HEK293 (cell line): ENCODE measurements at regions not wholly inside any gene's neighbourhood (a gene's known extent, or its start where the extent isn't known, plus 50 kb on each side); places are given as distances from the start of the nearest gene placed in this dataset.

ENCODE experiments used
- CTCF ChIA-PET: fragments of 350-600 bp; formaldehyde crosslinking; extraction: SDS; loops from one replicate; lab custom pipeline; 2021; ENCODE audit warnings: antibody characterized with exemption; lab: Yijun Ruan, JAX
- POLR2A ChIA-PET: fragments of 300-600 bp; formaldehyde crosslinking; extraction: SDS; loops from one replicate; lab custom pipeline; 2020; ENCODE audit warnings: antibody characterized with exemption, inconsistent platforms; lab: Yijun Ruan, JAX
- H3K27ac ChIP-seq: fragments of 200-500 bp; sonication (Bioruptor generic); 2 replicates; pipeline ENCODE4 v1.5.1; 2014; ENCODE audit warnings: low read depth, low read length, control low read depth, inconsistent platforms; ENCODE audit errors: extremely low read depth
- H3K36me3 ChIP-seq, 2 experiments: fragments of 200-500 bp in 1 of 2; sonication (Bioruptor generic) in 1 of 2; 1 replicate in 1 of 2; 2 replicates in 1 of 2; pipeline ENCODE4 v1.5.1; 2014 to 2017; ENCODE audit warnings: inconsistent platforms in 2 of 2, low read length in 2 of 2; ENCODE audit not compliant: control insufficient read depth in 2 of 2, insufficient read depth in 1 of 2
- H3K4me1 ChIP-seq: fragments of 200-500 bp; sonication (Bioruptor generic); 2 replicates; pipeline ENCODE4 v1.5.1; 2014; ENCODE audit warnings: mild to moderate bottlenecking, low read length, inconsistent platforms; ENCODE audit not compliant: control insufficient read depth, insufficient read depth
- H3K4me3 ChIP-seq: 2 replicates; pipeline ENCODE4 v1.5.1; 2011; ENCODE audit warnings: low read depth, mild to moderate bottlenecking, control low read depth, low read length, moderate library complexity
- H3K9me3 ChIP-seq: fragments of 200-500 bp; sonication (Bioruptor generic); 2 replicates; pipeline ENCODE4 v1.5.1; 2014; ENCODE audit warnings: low read depth, low read length, inconsistent platforms; ENCODE audit not compliant: control insufficient read depth, insufficient read depth
- BCL11A ChIP-seq: fragments of 450-650 bp; formaldehyde crosslinking; IDR thresholded peaks from 2 replicates; pipeline ENCODE4 v1.5.1; 2016; ENCODE audit warnings: low read depth, missing biosample characterization, missing genetic modification characterization
- KLF1 ChIP-seq: fragments of 450-650 bp; formaldehyde crosslinking; IDR thresholded peaks from 2 replicates; pipeline ENCODE4 v1.5.1; 2016; ENCODE audit warnings: missing biosample characterization, missing genetic modification characterization
- OVOL3 ChIP-seq: fragments of 450-650 bp; formaldehyde crosslinking; IDR thresholded peaks from 2 replicates; pipeline ENCODE4 v1.5.1; 2016; ENCODE audit warnings: missing biosample characterization, missing genetic modification characterization
- SCRT1 ChIP-seq: fragments of 450-650 bp; formaldehyde crosslinking; IDR thresholded peaks from 2 replicates; pipeline ENCODE4 v1.5.1; 2016; ENCODE audit warnings: missing biosample characterization, missing genetic modification characterization, borderline replicate concordance
- TSHZ1 ChIP-seq: fragments of 450-650 bp; formaldehyde crosslinking; IDR thresholded peaks from 2 replicates; pipeline ENCODE4 v1.5.1; 2016; ENCODE audit warnings: missing biosample characterization, missing genetic modification characterization, borderline replicate concordance
- ZBTB48 ChIP-seq: fragments of 450-650 bp; formaldehyde crosslinking; IDR thresholded peaks from 2 replicates; pipeline ENCODE4 v1.5.1; 2016; ENCODE audit warnings: missing biosample characterization, missing genetic modification characterization
- ZBTB7A ChIP-seq: fragments of 450-650 bp; formaldehyde crosslinking; IDR thresholded peaks from 2 replicates; pipeline ENCODE4 v1.5.1; 2016; ENCODE audit warnings: low read depth, missing biosample characterization, missing genetic modification characterization
- ZFP41 ChIP-seq: fragments of 450-650 bp; formaldehyde crosslinking; IDR thresholded peaks from 2 replicates; pipeline ENCODE4 v1.5.1; 2016; ENCODE audit warnings: missing biosample characterization, missing genetic modification characterization, borderline replicate concordance
- ZNF157 ChIP-seq: fragments of 450-650 bp; formaldehyde crosslinking; IDR thresholded peaks from 2 replicates; pipeline ENCODE4 v1.5.1; 2016; ENCODE audit warnings: missing biosample characterization, missing genetic modification characterization
- ZNF221 ChIP-seq: fragments of 450-650 bp; formaldehyde crosslinking; IDR thresholded peaks from 2 replicates; pipeline ENCODE4 v1.5.1; 2017; ENCODE audit warnings: missing biosample characterization, missing genetic modification characterization, borderline replicate concordance
- ZNF274 ChIP-seq, 2 experiments: fragments of 200-500 bp in 1 of 2; fragments of 450-650 bp in 1 of 2; sonication (Bioruptor generic) in 1 of 2; formaldehyde crosslinking in 1 of 2; IDR thresholded peaks; 2 replicates each; pipeline versions ENCODE4 v1.5.1 to v1.6.1; 2014 to 2016; ENCODE audit warnings: borderline replicate concordance in 1 of 2, inconsistent platforms in 1 of 2, low read length in 1 of 2, missing biosample characterization in 1 of 2, missing genetic modification characterization in 1 of 2
- ZNF302 ChIP-seq: fragments of 450-650 bp; formaldehyde crosslinking; IDR thresholded peaks from 2 replicates; pipeline ENCODE4 v1.5.1; 2016; ENCODE audit warnings: missing biosample characterization, missing genetic modification characterization, low read depth
- ZNF324 ChIP-seq: fragments of 450-650 bp; formaldehyde crosslinking; IDR thresholded peaks from 2 replicates; pipeline ENCODE4 v1.5.1; 2016; ENCODE audit warnings: missing biosample characterization, missing genetic modification characterization
- ZNF350 ChIP-seq: fragments of 450-650 bp; formaldehyde crosslinking; IDR thresholded peaks from 2 replicates; pipeline ENCODE4 v1.5.0; 2017; ENCODE audit warnings: missing biosample characterization, mild to moderate bottlenecking, missing genetic modification characterization
- ZNF394 ChIP-seq: fragments of 450-650 bp; formaldehyde crosslinking; IDR thresholded peaks from 2 replicates; pipeline ENCODE4 v1.5.1; 2016; ENCODE audit warnings: missing biosample characterization, missing genetic modification characterization, mild to moderate bottlenecking, moderate library complexity, borderline replicate concordance
- ZNF433 ChIP-seq: fragments of 450-650 bp; formaldehyde crosslinking; IDR thresholded peaks from 2 replicates; pipeline ENCODE4 v1.5.1; 2016; ENCODE audit warnings: missing biosample characterization, missing genetic modification characterization, low read depth
- ZNF560 ChIP-seq: fragments of 450-650 bp; formaldehyde crosslinking; IDR thresholded peaks from 2 replicates; pipeline ENCODE4 v1.5.1; 2017; ENCODE audit warnings: missing biosample characterization, missing genetic modification characterization, borderline replicate concordance
- ZNF585B ChIP-seq: fragments of 450-650 bp; formaldehyde crosslinking; IDR thresholded peaks from 2 replicates; pipeline ENCODE4 v1.5.1; 2016; ENCODE audit warnings: missing biosample characterization, missing genetic modification characterization
- ZNF610 ChIP-seq: fragments of 450-650 bp; formaldehyde crosslinking; IDR thresholded peaks from 2 replicates; pipeline ENCODE4 v1.5.1; 2016; ENCODE audit warnings: missing biosample characterization, missing genetic modification characterization, borderline replicate concordance
- ZNF658 ChIP-seq: fragments of 450-650 bp; formaldehyde crosslinking; IDR thresholded peaks from 2 replicates; pipeline ENCODE4; 2016; ENCODE audit warnings: missing biosample characterization, missing genetic modification characterization
- ZNF707 ChIP-seq: fragments of 450-650 bp; formaldehyde crosslinking; IDR thresholded peaks from 2 replicates; pipeline ENCODE4 v1.5.1; 2016; ENCODE audit warnings: missing biosample characterization, missing genetic modification characterization
- ZNF792 ChIP-seq: fragments of 450-650 bp; formaldehyde crosslinking; IDR thresholded peaks from 2 replicates; pipeline ENCODE4 v1.5.1; 2016; ENCODE audit warnings: missing biosample characterization, missing genetic modification characterization
- ZSCAN18 ChIP-seq: fragments of 450-650 bp; formaldehyde crosslinking; IDR thresholded peaks from 2 replicates; pipeline ENCODE4 v1.5.1; 2016; ENCODE audit warnings: missing biosample characterization, missing genetic modification characterization
- ZSCAN23 ChIP-seq: fragments of 450-650 bp; formaldehyde crosslinking; IDR thresholded peaks from 2 replicates; pipeline ENCODE4 v1.5.1; 2016; ENCODE audit warnings: missing biosample characterization, missing genetic modification characterization
- ZSCAN30 ChIP-seq: fragments of 450-650 bp; IDR thresholded peaks from 2 replicates; pipeline ENCODE4 v1.5.1; 2018; ENCODE audit warnings: missing biosample characterization, mild to moderate bottlenecking, missing genetic modification characterization, moderate library complexity
- TF ChIP-seq, protein P1 (sequence below): fragments of 450-650 bp; formaldehyde crosslinking; IDR thresholded peaks from 2 replicates; pipeline ENCODE4 v1.5.1; 2016; ENCODE audit warnings: missing biosample characterization, missing genetic modification characterization
- TF ChIP-seq, protein P2 (sequence below): fragments of 450-650 bp; formaldehyde crosslinking; IDR thresholded peaks from 2 replicates; pipeline ENCODE4 v1.5.1; 2017; ENCODE audit warnings: missing biosample characterization, missing genetic modification characterization
- TF ChIP-seq, protein P3 (sequence below): fragments of 450-650 bp; formaldehyde crosslinking; IDR thresholded peaks from 2 replicates; pipeline ENCODE4 v1.5.1; 2016; ENCODE audit warnings: missing biosample characterization, missing genetic modification characterization

DNA sequence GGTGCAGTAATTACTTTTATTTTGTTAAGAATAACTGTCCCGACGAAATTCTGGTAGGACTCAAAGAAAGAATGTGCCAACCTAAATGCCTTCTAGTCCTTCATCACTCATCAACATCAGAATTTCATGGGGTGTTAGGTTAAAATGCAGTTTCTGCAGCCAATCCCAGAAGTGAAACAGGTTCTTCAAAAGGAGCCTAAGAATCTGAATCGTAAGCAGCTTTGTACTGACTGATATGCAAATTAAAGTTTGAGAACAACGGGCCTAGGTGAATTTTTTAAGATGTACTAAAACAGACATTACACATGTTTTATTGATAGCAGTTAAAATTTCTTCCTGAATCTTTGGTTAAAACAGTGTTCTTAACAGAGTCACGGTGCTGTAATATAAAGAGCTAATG is 140.3 kb upstream of the ZC3H15 start:
- Histone ChIP-seq H3K9me3 (no peaks in the 10 kb centered on the region), H3K4me1 (no peaks in the 10 kb centered on the region), H3K36me3 (no peaks in the 10 kb centered on the region), H3K27ac (no peak overlapping the region), H3K4me3 (no peak overlapping the region)
- CTCF ChIA-PET: no interaction called here
- POLR2A ChIA-PET: no interaction called here
- TF ChIP-seq ZSCAN30 (tag by site-specific recombination) (no peak), OVOL3 (tag by site-specific recombination) (no peak), ZNF350 (tag by site-specific recombination) (no peak), ZNF707 (tag by site-specific recombination) (no peak), ZNF433 (tag by site-specific recombination) (no peak), ZNF302 (no peak), ZNF585B (tag by site-specific recombination) (no peak), ZNF658 (tag by site-specific recombination) (no peak), ZSCAN23 (tag by site-specific recombination) (no peak), TSHZ1 (tag by site-specific recombination) (no peak), ZBTB48 (tag by site-specific recombination) (no peak), BCL11A (tag by site-specific recombination) (no peak), ZNF221 (no peak), ZNF324 (tag by site-specific recombination) (no peak)
- TF ChIP-seq, protein P1, sequence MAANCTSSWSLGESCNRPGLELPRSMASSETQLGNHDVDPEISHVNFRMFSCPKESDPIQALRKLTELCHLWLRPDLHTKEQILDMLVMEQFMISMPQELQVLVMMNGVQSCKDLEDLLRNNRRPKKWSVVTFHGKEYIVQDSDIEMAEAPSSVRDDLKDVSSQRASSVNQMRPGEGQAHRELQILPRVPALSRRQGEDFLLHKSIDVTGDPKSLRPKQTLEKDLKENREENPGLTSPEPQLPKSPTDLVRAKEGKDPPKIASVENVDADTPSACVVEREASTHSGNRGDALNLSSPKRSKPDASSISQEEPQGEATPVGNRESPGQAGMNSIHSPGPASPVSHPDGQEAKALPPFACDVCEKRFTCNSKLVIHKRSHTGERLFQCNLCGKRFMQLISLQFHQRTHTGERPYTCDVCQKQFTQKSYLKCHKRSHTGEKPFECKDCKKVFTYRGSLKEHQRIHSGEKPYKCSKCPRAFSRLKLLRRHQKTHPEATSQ (tag by site-specific recombination): no peak

- H3K9me3 ChIP-seq: no peaks in the 10 kb centered on the region
- no peak overlapping the region for H3K4me3 ChIP-seq
- H3K4me1 ChIP-seq: no peaks in the 10 kb centered on the region
- H3K36me3 ChIP-seq: no peaks in the 10 kb centered on the region
- POLR2A ChIA-PET: no interaction called here
- H3K27ac ChIP-seq: no peak overlapping the region
- CTCF ChIA-PET: no interaction called here
- TF ChIP-seq ZNF610 (tag by site-specific recombination) (no peak), ZNF560 (no peak), ZSCAN18 (tag by site-specific recombination) (no peak), ZNF157 (no peak), ZNF792 (tag by site-specific recombination) (no peak), ZNF394 (tag by site-specific recombination) (no peak), ZBTB7A (no peak), SCRT1 (tag by site-specific recombination) (no peak), KLF1 (tag by site-specific recombination) (no peak), ZFP41 (tag by site-specific recombination) (no peak), ZNF274 (IDR thresholded peaks at IDR 0.05; ENCODE audit: low read length) (no peak), ZNF274 (tag by site-specific recombination; IDR thresholded peaks at IDR 0.05; ENCODE audit: borderline replicate concordance) (no peak)
- TF ChIP-seq, protein P2, sequence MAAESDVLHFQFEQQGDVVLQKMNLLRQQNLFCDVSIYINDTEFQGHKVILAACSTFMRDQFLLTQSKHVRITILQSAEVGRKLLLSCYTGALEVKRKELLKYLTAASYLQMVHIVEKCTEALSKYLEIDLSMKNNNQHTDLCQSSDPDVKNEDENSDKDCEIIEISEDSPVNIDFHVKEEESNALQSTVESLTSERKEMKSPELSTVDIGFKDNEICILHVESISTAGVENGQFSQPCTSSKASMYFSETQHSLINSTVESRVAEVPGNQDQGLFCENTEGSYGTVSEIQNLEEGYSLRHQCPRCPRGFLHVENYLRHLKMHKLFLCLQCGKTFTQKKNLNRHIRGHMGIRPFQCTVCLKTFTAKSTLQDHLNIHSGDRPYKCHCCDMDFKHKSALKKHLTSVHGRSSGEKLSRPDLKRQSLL (tag by site-specific recombination): no peak
- TF ChIP-seq, protein P3, sequence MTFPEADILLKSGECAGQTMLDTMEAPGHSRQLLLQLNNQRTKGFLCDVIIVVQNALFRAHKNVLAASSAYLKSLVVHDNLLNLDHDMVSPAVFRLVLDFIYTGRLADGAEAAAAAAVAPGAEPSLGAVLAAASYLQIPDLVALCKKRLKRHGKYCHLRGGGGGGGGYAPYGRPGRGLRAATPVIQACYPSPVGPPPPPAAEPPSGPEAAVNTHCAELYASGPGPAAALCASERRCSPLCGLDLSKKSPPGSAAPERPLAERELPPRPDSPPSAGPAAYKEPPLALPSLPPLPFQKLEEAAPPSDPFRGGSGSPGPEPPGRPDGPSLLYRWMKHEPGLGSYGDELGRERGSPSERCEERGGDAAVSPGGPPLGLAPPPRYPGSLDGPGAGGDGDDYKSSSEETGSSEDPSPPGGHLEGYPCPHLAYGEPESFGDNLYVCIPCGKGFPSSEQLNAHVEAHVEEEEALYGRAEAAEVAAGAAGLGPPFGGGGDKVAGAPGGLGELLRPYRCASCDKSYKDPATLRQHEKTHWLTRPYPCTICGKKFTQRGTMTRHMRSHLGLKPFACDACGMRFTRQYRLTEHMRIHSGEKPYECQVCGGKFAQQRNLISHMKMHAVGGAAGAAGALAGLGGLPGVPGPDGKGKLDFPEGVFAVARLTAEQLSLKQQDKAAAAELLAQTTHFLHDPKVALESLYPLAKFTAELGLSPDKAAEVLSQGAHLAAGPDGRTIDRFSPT (tag by site-specific recombination): no peak
Measured at GRCh38 chr2:186346216-186346615, 139.8 kb upstream of the ZC3H15 start.
